ENCODE measurements at regions not wholly inside any gene's neighbourhood (a gene's known extent, or its start where the extent isn't known, plus 50 kb on each side); places are given as distances from the start of the nearest gene placed in this dataset.

DNA sequence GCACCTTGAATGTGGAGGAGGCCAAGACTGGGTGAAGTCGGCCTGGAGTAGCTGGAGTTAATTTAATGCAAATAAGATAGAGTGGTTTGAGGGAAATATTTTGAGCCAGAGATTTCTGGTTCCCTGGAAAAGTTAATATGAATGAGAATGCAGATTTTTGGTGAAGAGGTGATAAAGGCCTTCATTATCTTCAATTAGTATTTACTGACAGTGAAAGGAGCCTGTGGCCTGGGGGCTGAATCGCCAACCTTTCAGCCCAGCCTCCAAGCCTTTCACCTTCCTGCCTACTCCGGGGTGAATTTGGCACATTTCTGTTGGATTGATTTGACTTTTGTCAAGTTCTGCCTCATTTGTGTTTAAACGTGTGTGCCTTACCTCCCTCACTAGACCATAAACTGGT is 147.8 kb downstream of the SOX2 start:
- TF ChIP-seq EZH2phosphoT487 (IDR thresholded peaks at IDR 0.05; ENCODE audit: borderline replicate concordance, low read length): no peak
- TF ChIP-seq, protein P1, sequence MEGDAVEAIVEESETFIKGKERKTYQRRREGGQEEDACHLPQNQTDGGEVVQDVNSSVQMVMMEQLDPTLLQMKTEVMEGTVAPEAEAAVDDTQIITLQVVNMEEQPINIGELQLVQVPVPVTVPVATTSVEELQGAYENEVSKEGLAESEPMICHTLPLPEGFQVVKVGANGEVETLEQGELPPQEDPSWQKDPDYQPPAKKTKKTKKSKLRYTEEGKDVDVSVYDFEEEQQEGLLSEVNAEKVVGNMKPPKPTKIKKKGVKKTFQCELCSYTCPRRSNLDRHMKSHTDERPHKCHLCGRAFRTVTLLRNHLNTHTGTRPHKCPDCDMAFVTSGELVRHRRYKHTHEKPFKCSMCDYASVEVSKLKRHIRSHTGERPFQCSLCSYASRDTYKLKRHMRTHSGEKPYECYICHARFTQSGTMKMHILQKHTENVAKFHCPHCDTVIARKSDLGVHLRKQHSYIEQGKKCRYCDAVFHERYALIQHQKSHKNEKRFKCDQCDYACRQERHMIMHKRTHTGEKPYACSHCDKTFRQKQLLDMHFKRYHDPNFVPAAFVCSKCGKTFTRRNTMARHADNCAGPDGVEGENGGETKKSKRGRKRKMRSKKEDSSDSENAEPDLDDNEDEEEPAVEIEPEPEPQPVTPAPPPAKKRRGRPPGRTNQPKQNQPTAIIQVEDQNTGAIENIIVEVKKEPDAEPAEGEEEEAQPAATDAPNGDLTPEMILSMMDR (IDR thresholded peaks at IDR 0.05; ENCODE audit: low read depth, low read length, poor library complexity, severe bottlenecking): no peak
